PC-3 (cell line): ENCODE measurements at regions not wholly inside any gene's neighbourhood (a gene's known extent, or its start where the extent isn't known, plus 50 kb on each side); places are given as distances from the start of the nearest gene placed in this dataset.

Experiments used
- ATAC-seq: fragments of 200-7000 bp; cut with Tn5 transposase; 2 replicates; pipeline ENCODE4 v1.9.1; 2020; ENCODE audit warnings: mild to moderate bottlenecking, moderate library complexity
- BruUV-seq: library from RNA; stranded (reverse); fragments of 400-500 nt; replicated peaks from 2 replicates; lab custom pipeline; 2021; lab: Mats Ljungman, UMichigan
- CTCF ChIA-PET: fragments of 300-600 bp; sonication (Branson Sonifier 250); formaldehyde crosslinking; loops from one replicate; lab custom pipeline; 2022; ENCODE audit warnings: antibody characterized with exemption; lab: Charles Lee
- POLR2A ChIA-PET: fragments of 300-600 bp; sonication (Branson Sonifier 250); formaldehyde crosslinking; loops from one replicate; lab custom pipeline; 2022; ENCODE audit warnings: antibody characterized with exemption; ENCODE audit not compliant: unreplicated experiment; lab: Charles Lee
- DNase-seq: peaks from one replicate; pipeline ENCODE4 v3.0.0-alpha.2; 2015
- H2AFZ ChIP-seq: fragments of 300-600 bp; sonication (generic); 2 replicates; pipeline ENCODE4 v1.6.0; 2016; ENCODE audit warnings: antibody characterized with exemption, low read length
- H3F3A ChIP-seq: fragments of 300-600 bp; sonication (generic); one replicate; pipeline ENCODE4 v1.6.0; 2017; ENCODE audit warnings: antibody characterized with exemption, low read length, control low read depth, mild to moderate bottlenecking; ENCODE audit not compliant: unreplicated experiment
- H3K27ac ChIP-seq: fragments of 300-600 bp; sonication (generic); 2 replicates; pipeline ENCODE4 v1.5.1; 2016; ENCODE audit warnings: mild to moderate bottlenecking, low read length
- H3K27me3 ChIP-seq: fragments of 300-600 bp; sonication (generic); 2 replicates; pipeline ENCODE4 v1.6.1; 2016; ENCODE audit warnings: low read length, mixed read lengths
- H3K36me3 ChIP-seq: fragments of 300-600 bp; sonication (generic); 2 replicates; pipeline ENCODE4 v1.6.1; 2016; ENCODE audit warnings: low read depth, mixed run types, low read length, mixed read lengths
- H3K4me1 ChIP-seq: fragments of 300-600 bp; sonication (generic); 2 replicates; pipeline ENCODE4 v1.5.1; 2016; ENCODE audit warnings: low read length; ENCODE audit not compliant: insufficient read depth
- H3K4me2 ChIP-seq: fragments of 300-600 bp; sonication (generic); 2 replicates; pipeline ENCODE4 v1.6.0; 2016; ENCODE audit warnings: low read length
- H3K4me3 ChIP-seq: fragments of 300-600 bp; sonication (generic); 2 replicates; pipeline ENCODE4 v1.5.1; 2016; ENCODE audit warnings: mild to moderate bottlenecking, low read length, mixed read lengths
- H3K79me2 ChIP-seq: fragments of 300-600 bp; sonication (generic); 2 replicates; pipeline ENCODE4 v1.6.1; 2017; ENCODE audit warnings: low read length, mixed read lengths
- H3K9ac ChIP-seq: fragments of 300-600 bp; sonication (generic); 2 replicates; pipeline ENCODE4 v1.6.0; 2016; ENCODE audit warnings: mild to moderate bottlenecking, low read length
- H3K9me2 ChIP-seq: fragments of 300-600 bp; sonication (generic); replicated peaks from 2 replicates; pipeline ENCODE4 v1.6.1; 2016; ENCODE audit warnings: mixed run types, low read length, mixed read lengths
- H3K9me3 ChIP-seq: fragments of 300-600 bp; sonication (generic); 2 replicates; pipeline ENCODE4 v1.6.1; 2016; ENCODE audit warnings: low read length, mixed read lengths
- H4K20me1 ChIP-seq: fragments of 300-600 bp; sonication (generic); 2 replicates; pipeline ENCODE4 v1.6.1; 2016; ENCODE audit warnings: low read length, mixed read lengths
- CTCF ChIP-seq: fragments of 300-600 bp; sonication (generic); conservative IDR thresholded peaks from 2 replicates; pipeline ENCODE4 v1.5.1; 2017; ENCODE audit warnings: antibody characterized with exemption, low read depth, mild to moderate bottlenecking, low read length
- EZH2 ChIP-seq: fragments of 300-600 bp; sonication (generic); IDR thresholded peaks from one replicate; pipeline ENCODE4 v1.6.1; 2017; ENCODE audit warnings: antibody characterized with exemption, mild to moderate bottlenecking, low read length; ENCODE audit not compliant: unreplicated experiment
- EZH2phosphoT487 ChIP-seq: fragments of 300-600 bp; sonication (generic); IDR thresholded peaks from 2 replicates; pipeline ENCODE4 v1.6.1; 2018; ENCODE audit warnings: mild to moderate bottlenecking, antibody characterized with exemption, low read length, borderline replicate concordance
- intact Hi-C: fragments of 100-400 bp; cut with micrococcal nuclease; formaldehyde crosslinking; loops from 2 replicates; pipeline ENCODE4 v1.9.0; 2023

- Histone ChIP-seq H3K27ac (no peak overlapping the region), H3F3A (no peaks in the 10 kb centered on the region), H3K4me2 (no peak overlapping the region), H3K9ac (no peak overlapping the region), H3K9me3 (no peaks in the 10 kb centered on the region), H4K20me1 (no peaks in the 10 kb centered on the region), H3K4me1 (no peaks in the 10 kb centered on the region), H3K79me2 (no peaks in the 10 kb centered on the region), H2AFZ (no peak overlapping the region), H3K4me3 (no peak overlapping the region), H3K9me2 (no peaks in the 10 kb centered on the region), H3K36me3 (no peaks in the 10 kb centered on the region), H3K27me3 (no peaks in the 10 kb centered on the region)
- ATAC-seq (no peak), DNase-seq (no peak)
- ChIA-PET CTCF (no interaction called here), POLR2A (no interaction called here)
- BruUV-seq, result no TSS peak
- intact Hi-C loops, result no loop called here
- TF ChIP-seq CTCF, result no peak
- TF ChIP-seq EZH2, result no peak
- no peak for TF ChIP-seq EZH2phosphoT487
Measured at GRCh38 chr14:98867146-98867545, 404.9 kb downstream of the BCL11B start.

GRCh38 chr14:98867726-98868125 is 404.3 kb downstream of the BCL11B start:
- DNase-seq, result no peak
- H2AFZ ChIP-seq, result no peak overlapping the region
- CTCF ChIA-PET, result no interaction called here
- ATAC-seq, result no peak
- no peaks in the 10 kb centered on the region for H3K27me3 ChIP-seq
- POLR2A ChIA-PET, result no interaction called here
- no peak overlapping the region for H3K27ac ChIP-seq
- no peak overlapping the region for H3K4me2 ChIP-seq
- H4K20me1 ChIP-seq, result no peaks in the 10 kb centered on the region
- no peaks in the 10 kb centered on the region for H3F3A ChIP-seq
- TF ChIP-seq CTCF, result no peak
- TF ChIP-seq EZH2phosphoT487, result no peak
- no peak for TF ChIP-seq EZH2
- H3K79me2 ChIP-seq, result no peaks in the 10 kb centered on the region
- no peaks in the 10 kb centered on the region for H3K9me2 ChIP-seq
- H3K4me3 ChIP-seq, result no peak overlapping the region
- BruUV-seq, result no TSS peak
- no peaks in the 10 kb centered on the region for H3K4me1 ChIP-seq
- H3K36me3 ChIP-seq, result no peaks in the 10 kb centered on the region
- H3K9me3 ChIP-seq, result no peaks in the 10 kb centered on the region
- intact Hi-C loops, result no loop called here
- H3K9ac ChIP-seq, result no peak overlapping the region

- CTCF ChIA-PET, result no interaction called here
- H3K4me2 ChIP-seq, result no peak overlapping the region
- no peak overlapping the region for H3K9ac ChIP-seq
- no peaks in the 10 kb centered on the region for H3K4me1 ChIP-seq
- H3K9me3 ChIP-seq, result no peaks in the 10 kb centered on the region
- DNase-seq (no peak), ATAC-seq (no peak)
- H3K36me3 ChIP-seq, result no peaks in the 10 kb centered on the region
- no peak overlapping the region for H2AFZ ChIP-seq
- H3K27ac ChIP-seq, result no peak overlapping the region
- H3K79me2 ChIP-seq, result no peaks in the 10 kb centered on the region
- no TSS peak for BruUV-seq
- H3K9me2 ChIP-seq, result no peaks in the 10 kb centered on the region
- POLR2A ChIA-PET, result no interaction called here
- no peaks in the 10 kb centered on the region for H3F3A ChIP-seq
- no peaks in the 10 kb centered on the region for H4K20me1 ChIP-seq
- no peak overlapping the region for H3K4me3 ChIP-seq
- no peak for TF ChIP-seq EZH2
- TF ChIP-seq EZH2phosphoT487, result no peak
- TF ChIP-seq CTCF, result no peak
- intact Hi-C loops, result no loop called here
- no peaks in the 10 kb centered on the region for H3K27me3 ChIP-seq
Measured at GRCh38 chr14:98868866-98869265, 403.1 kb downstream of the BCL11B start.
